Right lung (tissue), 2 donors: ENCODE measurements at regions not wholly inside any gene's neighbourhood (a gene's known extent, or its start where the extent isn't known, plus 50 kb on each side); places are given as distances from the start of the nearest gene placed in this dataset.

ENCODE experiments used
- DNase-seq, 2 donors: peaks; one replicate each; pipeline ENCODE4 v3.0.0-alpha.2; 2013

DNA sequence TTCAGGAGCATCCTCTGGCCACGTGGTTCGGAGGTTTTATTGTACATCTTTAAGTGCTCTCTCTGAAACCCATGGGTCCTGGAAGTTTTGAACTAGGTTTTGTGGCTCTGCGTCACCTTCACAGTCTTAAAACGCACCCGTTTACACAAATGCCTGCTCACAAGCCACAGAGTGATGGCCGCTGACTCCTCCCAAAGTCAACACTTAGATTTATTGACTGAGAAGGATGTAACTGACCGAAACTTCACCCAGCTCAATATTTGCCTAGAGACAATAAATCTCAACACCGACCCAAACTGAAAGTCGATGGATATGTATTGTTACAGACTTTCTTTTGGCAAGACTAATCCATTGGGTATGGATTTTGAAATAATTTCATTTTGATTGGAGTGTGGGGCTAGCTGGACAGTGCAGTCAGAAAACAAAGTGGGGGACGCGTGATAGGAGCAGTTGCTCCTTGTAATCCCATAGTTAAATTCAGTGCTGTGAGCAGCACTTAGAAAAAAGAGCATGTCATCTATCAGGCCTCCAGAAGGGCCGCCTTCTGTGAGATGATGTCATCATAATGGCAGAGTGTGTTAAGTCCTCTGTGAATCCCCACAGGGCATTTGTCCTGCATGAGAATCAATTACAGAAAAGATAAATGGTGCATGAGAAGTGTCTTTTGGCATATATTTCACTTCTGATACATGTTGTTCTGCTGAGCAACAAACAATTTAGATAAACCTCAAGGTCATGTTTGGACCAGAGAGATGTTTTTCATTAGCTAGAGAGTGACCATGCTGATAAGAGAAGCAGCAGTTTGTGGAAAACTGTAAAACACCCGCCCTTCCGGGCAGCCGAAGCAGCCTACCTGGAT, 183.7 kb downstream of the INO80D start:
- no peak for DNase-seq

DNA sequence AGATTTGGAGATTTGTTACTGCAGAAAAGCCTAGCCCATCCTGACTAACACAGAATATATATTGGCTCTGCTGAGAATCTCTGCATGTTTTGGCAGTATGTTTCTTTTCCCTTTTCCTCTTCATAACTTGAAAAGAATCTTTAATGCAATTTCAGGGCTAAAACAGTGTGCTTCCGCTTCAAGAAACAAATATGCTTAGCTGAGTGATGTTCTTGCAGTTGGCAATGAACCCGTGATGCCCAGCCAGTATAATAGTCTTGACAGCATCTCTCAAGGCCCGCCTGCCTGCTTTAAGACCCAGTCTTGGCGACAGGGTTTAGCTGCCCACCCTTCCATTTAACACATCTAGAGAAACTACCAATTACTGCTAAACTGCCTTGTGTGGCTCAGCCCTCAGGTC, 184.5 kb downstream of the INO80D start:
- no peak for DNase-seq

GRCh38 chr2:205898744-205899143, 187.2 kb downstream of the INO80D start:
- no peak for DNase-seq

- DNase-seq: no peak
These were observed 189.9 kb downstream of the INO80D start for GRCh38 chr2:205895981-205896655.

- DNase-seq: no peak
These were observed 193.2 kb downstream of the INO80D start for GRCh38 chr2:205892665-205893259.

GRCh38 chr2:205892251-205892655, 193.7 kb downstream of the INO80D start:
- peak; percentile 67 to 69 for DNase-seq

DNA sequence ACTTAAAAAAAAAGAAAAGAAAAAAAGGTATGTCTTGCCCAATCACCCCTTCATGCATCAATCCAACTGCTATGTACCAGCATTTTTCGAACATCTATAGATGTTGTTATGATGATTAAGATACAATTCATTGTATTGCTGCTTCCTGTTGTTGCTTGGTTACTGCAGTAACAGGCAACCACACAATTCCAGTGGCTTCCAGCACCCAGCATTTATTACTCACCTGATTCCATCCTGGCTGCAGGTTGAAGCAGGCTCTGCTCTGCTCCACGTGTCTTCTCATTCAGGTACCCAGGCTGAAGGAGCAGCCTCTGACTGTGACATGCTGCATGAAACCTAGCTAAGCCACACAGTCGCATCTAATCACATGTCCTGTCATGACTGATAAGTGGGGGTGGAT, 196.9 kb downstream of the INO80D start:
- no peak for DNase-seq

- no peak for DNase-seq
These were observed 198.3 kb downstream of the INO80D start for GRCh38 chr2:205887637-205888036.

DNA sequence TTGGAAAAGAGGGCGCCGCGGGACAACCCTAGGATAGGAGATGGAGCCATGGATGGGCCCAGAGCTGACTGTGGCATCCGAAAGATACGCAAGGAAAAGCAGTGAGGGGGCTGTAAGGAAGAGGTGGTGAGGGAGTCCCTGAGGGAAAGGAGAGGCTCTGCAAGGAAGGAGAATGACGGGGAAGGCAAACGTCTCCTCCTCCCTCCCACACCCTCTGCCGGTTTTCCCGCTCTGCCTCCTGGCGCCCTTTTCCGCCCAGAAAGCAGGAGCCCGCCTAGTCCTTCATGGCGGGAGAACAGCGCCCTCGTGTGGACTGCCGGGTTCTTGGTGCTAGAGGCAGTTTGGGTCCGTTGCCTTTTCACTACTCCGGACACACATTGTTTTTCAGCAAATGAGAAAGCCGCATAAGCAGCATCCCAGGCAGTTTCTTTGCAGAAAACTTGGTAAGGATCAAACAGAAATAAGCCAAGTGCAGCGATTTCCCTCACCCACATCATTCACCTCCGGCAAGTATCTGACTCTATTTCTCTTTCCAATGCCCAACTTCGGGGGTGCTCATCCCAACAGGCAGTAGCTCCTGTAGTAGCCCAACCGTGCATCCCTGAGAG, 200.4 kb downstream of the INO80D start:
- peak; percentile 51 to 70 for DNase-seq

- no peak for DNase-seq
These were observed 201.7 kb downstream of the NRP2 start for GRCh38 chr2:205883965-205884364.

GRCh38 chr2:205882806-205883425, 200.6 kb downstream of the NRP2 start:
- no peak for DNase-seq

- DNase-seq: no peak
These were observed 197.7 kb downstream of the NRP2 start for GRCh38 chr2:205880048-205880447.

DNA sequence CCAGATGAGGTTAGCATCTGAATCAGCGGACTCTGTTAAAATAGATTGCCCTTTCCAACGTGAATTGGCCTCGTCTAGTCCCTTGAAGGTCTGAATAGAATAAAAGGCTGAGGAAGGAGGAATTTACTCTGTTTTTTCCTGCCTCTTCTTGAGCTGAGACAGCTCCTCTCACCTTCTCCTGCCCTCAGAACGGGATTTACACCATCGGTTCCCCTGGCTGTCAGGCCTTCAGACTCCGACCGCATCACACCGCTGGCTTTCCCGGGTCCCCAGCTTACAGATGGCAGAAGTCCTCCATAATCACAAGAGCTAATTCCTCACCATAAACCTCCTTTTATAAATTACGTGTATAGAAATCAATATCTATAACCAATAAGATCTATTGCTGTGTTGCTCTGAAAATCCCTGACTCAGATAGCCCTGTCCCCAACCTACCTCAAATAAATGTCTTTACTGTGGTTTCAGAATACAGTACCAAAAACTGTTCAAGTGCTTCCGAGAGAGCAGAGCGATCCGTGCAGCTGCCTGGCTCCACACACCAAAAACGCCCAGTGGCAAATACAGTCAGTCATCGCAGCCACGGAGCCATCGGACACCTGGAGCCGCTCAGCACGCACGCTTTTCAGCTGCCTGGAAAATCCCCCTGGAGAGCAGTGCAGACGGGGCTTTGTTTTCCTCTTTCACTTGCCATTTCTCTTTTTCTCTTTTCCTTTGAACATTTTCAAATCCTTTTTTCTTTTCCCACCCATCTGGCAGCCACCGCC, 196.9 kb downstream of the NRP2 start:
- DNase-seq: no peak

DNA sequence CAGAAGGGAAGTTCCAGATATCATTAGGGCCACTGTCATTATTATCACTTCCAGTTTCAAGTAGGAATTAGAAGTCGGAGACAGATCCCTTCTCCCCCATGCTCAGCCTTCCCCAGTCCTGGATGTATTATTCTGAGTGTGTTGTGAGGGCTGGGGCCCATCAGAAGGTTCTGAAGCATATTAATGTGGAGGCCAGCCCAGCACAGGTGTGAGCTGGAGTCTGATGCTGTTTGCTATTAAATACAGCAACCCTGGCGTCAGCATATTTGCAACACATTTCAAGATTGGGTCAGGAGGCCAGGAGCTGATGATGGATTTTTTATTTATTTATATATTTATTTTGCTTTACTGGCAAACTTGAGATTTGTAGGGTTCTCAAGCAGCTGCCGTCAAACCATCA, 195.2 kb downstream of the NRP2 start:
- DNase-seq: no peak

DNA sequence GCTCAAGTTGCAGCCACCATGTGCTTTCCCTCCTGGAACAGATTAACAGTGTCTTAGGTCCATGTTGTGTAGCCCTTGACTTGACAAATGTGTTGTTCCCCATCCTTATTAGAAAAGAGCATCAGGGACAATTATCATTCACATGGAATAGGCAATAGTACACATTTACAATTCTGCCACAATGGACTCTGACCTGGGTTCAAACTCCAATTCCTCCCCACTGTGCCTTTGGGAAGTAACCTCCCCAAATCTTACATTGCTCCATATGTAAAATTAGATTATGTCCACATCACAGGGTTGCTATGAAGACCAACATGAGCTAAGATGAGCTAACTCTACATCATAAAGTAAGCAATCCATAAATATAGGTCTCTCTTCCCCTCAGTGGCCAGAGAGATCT, 193.8 kb downstream of the NRP2 start:
- no peak for DNase-seq

GRCh38 chr2:205872716-205873115, 190.4 kb downstream of the NRP2 start:
- no peak for DNase-seq

DNA sequence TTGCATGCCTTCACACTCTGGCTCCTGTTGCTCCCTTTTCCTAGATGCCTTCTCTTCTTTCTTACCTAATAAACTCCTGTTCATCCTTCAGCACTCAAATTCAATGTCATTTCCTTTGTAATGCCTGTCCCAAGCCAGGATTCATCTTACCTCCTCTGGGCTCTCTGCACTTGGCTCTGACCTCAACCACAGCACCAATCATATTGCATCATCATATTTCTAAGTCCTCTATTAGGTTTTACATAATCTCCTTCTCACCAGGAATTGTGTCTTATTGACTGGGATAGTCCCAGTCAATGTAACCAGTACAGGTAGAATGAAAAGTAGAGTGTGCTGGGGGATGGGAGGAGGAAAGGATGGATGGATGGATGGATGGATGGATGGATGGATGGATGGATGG, 187.1 kb downstream of the NRP2 start:
- no peak for DNase-seq

- no peak for DNase-seq
These were observed 186.6 kb downstream of the NRP2 start for GRCh38 chr2:205868773-205869333.

DNA sequence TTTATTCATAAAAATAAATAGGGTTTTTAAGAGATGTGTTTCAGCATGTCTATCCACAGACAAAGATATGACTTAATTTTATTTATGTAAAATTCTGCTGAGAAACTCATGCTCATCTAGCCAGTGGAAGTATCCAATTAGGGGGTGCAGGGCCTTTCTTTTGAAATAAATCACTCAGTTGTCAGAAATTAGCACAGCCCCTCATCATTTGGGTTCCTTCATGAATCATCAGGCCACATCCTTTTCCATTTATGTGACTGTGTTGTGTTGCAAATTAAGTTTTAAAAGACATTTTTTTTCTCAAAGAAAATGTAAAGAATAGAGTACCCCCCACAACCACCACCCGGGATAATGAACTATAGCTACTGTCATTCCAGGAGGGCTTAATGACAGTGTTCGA, 185.8 kb downstream of the NRP2 start:
- no peak for DNase-seq

DNA sequence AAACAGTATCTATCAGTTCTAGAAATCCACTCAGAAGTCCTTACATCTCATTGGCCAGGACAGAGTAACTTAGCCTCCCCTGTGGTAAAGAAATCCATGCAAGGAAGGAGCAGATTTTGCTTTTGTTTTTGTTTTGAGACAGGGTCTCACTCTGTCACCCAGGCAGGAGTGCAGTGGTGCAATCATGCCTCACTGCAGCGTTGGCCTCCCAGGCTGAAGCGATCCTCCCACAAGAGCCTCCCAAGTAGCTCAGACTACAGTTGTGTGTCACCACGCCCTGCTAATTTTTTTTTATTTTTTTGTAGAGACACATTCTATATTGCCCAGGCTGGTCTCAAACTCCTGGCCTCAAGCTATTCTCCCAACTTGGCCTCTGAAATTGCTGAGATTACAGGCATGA, 185.1 kb downstream of the NRP2 start:
- DNase-seq: no peak

DNA sequence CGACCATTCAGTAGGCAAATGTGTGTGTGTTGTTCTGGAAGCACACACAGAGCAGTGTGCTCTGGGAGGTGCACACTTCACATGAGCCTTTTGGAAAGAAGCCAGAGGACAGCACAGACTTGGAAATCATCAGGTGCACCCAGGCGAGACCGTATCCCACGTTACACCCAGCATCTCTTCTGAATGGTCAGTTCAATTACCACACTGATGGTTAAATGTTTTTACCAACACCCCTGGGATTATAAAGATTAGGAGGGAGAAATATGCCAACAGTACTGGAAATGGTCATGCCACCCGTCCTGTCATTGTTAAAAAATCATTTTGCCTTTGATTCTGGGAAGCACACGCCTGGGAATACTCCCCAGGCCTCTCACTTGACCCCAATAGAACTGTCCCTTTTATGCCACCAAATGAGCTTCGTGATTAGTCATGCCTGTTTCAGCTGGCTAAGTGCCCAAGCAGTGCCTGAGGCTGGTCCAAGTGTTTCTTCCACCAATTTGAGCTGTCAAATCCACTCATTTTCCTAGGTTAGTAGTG, 183.7 kb downstream of the NRP2 start:
- DNase-seq: no peak
